DOHH2 (cell line): ENCODE measurements at regions not wholly inside any gene's neighbourhood (a gene's known extent, or its start where the extent isn't known, plus 50 kb on each side); places are given as distances from the start of the nearest gene placed in this dataset.

ENCODE experiments used
- H3F3A ChIP-seq: fragments of 200-600 bp; sonication (generic), shearing (Covaris generic); 2 replicates; pipeline ENCODE4 v1.6.0; 2016; ENCODE audit warnings: antibody characterized with exemption, mild to moderate bottlenecking; ENCODE audit not compliant: control insufficient read depth, insufficient read depth
- H3K27ac ChIP-seq: fragments of 200-600 bp; sonication (generic); 2 replicates; pipeline ENCODE4 v1.5.1; 2014; ENCODE audit warnings: low read depth, mild to moderate bottlenecking, low read length, moderate library complexity
- H3K27me3 ChIP-seq: fragments of 200-600 bp; sonication (generic); 2 replicates; pipeline ENCODE4 v1.6.1; 2014; ENCODE audit warnings: mild to moderate bottlenecking, low read length, mixed read lengths; ENCODE audit not compliant: control insufficient read depth
- H3K36me3 ChIP-seq: fragments of 200-600 bp; sonication (generic); 2 replicates; pipeline ENCODE4 v1.6.1; 2014; ENCODE audit warnings: mild to moderate bottlenecking, low read length, moderate library complexity, mixed read lengths; ENCODE audit not compliant: control insufficient read depth
- H3K4me1 ChIP-seq: fragments of 200-600 bp; sonication (generic); 2 replicates; pipeline ENCODE4 v1.6.1; 2014; ENCODE audit warnings: mild to moderate bottlenecking, low read length, mixed read lengths; ENCODE audit not compliant: control insufficient read depth
- H3K4me2 ChIP-seq: fragments of 200-600 bp; sonication (generic); 2 replicates; pipeline ENCODE4 v1.6.0; 2014; ENCODE audit warnings: mild to moderate bottlenecking, low read length, moderate library complexity
- H3K4me3 ChIP-seq: fragments of 200-600 bp; sonication (generic); 2 replicates; pipeline ENCODE4 v1.5.1; 2014; ENCODE audit warnings: mild to moderate bottlenecking, low read length, mixed read lengths
- H3K79me2 ChIP-seq: fragments of 200-600 bp; sonication (generic); 2 replicates; pipeline ENCODE4 v1.6.1; 2014; ENCODE audit warnings: mild to moderate bottlenecking, low read length, mixed read lengths; ENCODE audit not compliant: control insufficient read depth
- H3K9me2 ChIP-seq: fragments of 200-600 bp; sonication (generic); replicated peaks from 2 replicates; pipeline ENCODE4 v1.6.1; 2014; ENCODE audit warnings: mild to moderate bottlenecking, low read length, mixed read lengths; ENCODE audit not compliant: control insufficient read depth
- H3K9me3 ChIP-seq: fragments of 200-600 bp; sonication (generic); 2 replicates; pipeline ENCODE4 v1.6.1; 2014; ENCODE audit warnings: antibody characterized with exemption, low read length, mixed read lengths; ENCODE audit not compliant: control insufficient read depth, insufficient read depth
- H4K20me1 ChIP-seq: fragments of 200-600 bp; sonication (generic); 2 replicates; pipeline ENCODE4 v1.6.0; 2014; ENCODE audit warnings: low read depth, mild to moderate bottlenecking, antibody characterized with exemption, low read length, moderate library complexity; ENCODE audit not compliant: control insufficient read depth, insufficient read depth
- EZH2phosphoT487 ChIP-seq: fragments of 200-600 bp; sonication (generic); IDR thresholded peaks from 2 replicates; pipeline ENCODE4 v1.6.1; 2017; ENCODE audit warnings: borderline replicate concordance, mild to moderate bottlenecking, antibody characterized with exemption, low read length, moderate library complexity, mixed read lengths
- TF ChIP-seq, protein P1 (sequence below): fragments of 200-600 bp; sonication (generic); IDR thresholded peaks from one replicate; pipeline ENCODE4 v1.5.1; 2014; ENCODE audit warnings: antibody characterized with exemption, mild to moderate bottlenecking, low read depth, low read length; ENCODE audit not compliant: poor library complexity, severe bottlenecking

DNA sequence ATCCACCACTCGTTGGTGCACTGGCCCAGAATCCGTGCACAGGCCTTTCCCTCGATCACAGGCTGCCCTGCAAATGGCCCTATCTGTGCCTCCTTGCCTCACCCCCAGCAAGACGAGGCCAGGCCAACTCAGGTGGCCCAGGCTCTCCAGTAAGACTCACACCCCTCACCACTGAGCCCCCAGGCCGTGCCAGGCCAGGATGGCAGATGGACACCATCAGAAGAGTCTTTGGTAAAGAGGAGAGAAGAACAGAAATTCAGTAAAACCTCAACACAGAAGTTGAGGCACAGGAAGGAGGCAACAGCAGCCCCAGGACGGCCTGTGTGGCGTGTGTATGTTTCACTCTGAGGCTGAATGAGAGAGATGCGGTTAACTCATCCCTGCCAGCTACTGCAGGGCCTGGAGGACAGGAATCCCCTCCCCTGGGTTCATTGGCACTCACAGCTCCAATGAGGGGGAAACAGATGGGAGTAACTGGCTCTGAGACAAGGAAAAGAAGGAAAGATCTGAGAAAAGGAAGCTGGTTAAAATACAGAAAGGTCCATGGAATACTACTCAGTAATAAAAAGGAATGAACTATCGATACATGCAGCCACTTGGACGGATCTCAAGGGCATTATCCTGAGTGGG, 54.1 kb upstream of the WNT11 start:
- Histone ChIP-seq H3K9me2 (no peaks in the 10 kb centered on the region), H3F3A (no peaks in the 10 kb centered on the region), H3K27ac (no peak overlapping the region), H4K20me1 (no peaks in the 10 kb centered on the region), H3K4me2 (no peak overlapping the region), H3K79me2 (no peaks in the 10 kb centered on the region), H3K27me3 (peaks cover 19% of the 10 kb centered on the region; the same call in 1 of the 2 replicates), H3K4me3 (no peak overlapping the region), H3K9me3 (no peaks in the 10 kb centered on the region), H3K36me3 (no peaks in the 10 kb centered on the region), H3K4me1 (no peaks in the 10 kb centered on the region)
- TF ChIP-seq, protein P1, sequence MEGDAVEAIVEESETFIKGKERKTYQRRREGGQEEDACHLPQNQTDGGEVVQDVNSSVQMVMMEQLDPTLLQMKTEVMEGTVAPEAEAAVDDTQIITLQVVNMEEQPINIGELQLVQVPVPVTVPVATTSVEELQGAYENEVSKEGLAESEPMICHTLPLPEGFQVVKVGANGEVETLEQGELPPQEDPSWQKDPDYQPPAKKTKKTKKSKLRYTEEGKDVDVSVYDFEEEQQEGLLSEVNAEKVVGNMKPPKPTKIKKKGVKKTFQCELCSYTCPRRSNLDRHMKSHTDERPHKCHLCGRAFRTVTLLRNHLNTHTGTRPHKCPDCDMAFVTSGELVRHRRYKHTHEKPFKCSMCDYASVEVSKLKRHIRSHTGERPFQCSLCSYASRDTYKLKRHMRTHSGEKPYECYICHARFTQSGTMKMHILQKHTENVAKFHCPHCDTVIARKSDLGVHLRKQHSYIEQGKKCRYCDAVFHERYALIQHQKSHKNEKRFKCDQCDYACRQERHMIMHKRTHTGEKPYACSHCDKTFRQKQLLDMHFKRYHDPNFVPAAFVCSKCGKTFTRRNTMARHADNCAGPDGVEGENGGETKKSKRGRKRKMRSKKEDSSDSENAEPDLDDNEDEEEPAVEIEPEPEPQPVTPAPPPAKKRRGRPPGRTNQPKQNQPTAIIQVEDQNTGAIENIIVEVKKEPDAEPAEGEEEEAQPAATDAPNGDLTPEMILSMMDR: no peak

DNA sequence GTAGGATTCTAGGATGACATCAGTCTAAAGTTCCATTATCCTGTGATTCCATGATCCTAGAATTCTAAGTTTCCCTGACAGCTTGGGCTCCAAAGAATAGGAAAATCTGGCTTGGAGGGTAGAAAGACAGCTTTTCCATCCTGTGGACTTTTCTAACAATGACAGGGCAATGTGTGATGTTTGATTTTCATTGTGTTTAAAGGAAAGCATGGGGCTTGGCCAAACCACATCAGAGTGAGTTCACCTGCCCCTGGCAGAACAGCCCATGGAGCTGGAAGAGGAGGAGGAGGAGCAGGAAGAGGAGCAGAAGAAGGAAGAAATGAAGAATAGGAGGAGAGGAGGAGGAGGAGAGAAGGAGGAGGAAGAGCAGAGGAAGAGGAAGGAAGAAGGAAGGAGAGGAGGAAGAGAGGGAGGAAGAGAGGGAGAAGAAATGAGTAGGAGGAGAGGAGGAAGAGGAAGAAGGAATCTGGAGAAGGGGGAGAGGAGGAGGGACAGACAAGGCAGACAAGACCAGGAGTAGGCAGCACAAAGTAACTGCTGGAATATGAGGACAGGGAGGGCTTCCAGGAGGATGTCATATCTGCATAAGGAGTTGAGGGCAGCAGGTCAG, 53.1 kb upstream of the WNT11 start:
- Histone ChIP-seq H3K79me2 (no peaks in the 10 kb centered on the region), H3K9me2 (no peaks in the 10 kb centered on the region), H4K20me1 (no peaks in the 10 kb centered on the region), H3K4me1 (no peaks in the 10 kb centered on the region), H3K9me3 (no peaks in the 10 kb centered on the region), H3K4me3 (no peak overlapping the region), H3K36me3 (no peaks in the 10 kb centered on the region), H3F3A (no peaks in the 10 kb centered on the region), H3K27me3 (peaks cover 19% of the 10 kb centered on the region; the same call in 1 of the 2 replicates), H3K4me2 (no peak overlapping the region), H3K27ac (no peak overlapping the region)
- no peak for TF ChIP-seq EZH2phosphoT487
- TF ChIP-seq, protein P1: no peak

DNA sequence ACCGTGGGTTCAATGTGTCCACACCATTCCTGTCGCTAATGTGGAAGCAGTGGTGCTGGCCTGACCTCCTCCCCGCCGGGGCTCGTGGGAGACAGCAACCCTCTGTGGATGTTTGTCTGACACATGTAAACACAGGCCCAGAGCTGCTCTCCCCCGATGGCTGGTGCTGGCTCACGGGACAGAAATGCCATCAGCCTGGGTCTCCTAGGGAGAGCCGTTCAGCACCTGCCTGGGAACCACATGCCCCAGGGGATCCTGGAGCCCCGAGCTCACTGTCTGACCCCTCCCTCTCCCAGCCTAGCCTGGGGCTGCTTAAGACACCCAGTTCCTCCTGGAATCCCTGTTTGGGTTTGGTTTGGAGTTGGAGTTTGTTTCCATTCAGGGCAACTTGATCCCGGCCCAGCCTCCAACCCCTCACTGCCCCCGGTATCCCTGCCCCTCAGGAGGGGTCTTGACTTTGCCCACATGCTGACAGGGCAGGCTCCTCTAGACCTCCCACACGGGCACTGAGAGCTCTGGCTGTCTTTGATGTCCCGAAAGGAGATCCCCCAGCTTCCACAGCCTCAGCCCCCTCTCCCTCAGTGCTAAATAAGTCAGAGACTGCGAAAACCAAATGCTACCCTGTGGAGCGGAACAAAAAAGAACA, 50.9 kb upstream of the WNT11 start:
- Histone ChIP-seq H3F3A (no peaks in the 10 kb centered on the region), H3K9me2 (no peaks in the 10 kb centered on the region), H4K20me1 (no peaks in the 10 kb centered on the region), H3K9me3 (no peaks in the 10 kb centered on the region), H3K27ac (no peak overlapping the region), H3K4me1 (no peaks in the 10 kb centered on the region), H3K4me2 (no peak overlapping the region), H3K4me3 (no peak overlapping the region), H3K79me2 (no peaks in the 10 kb centered on the region), H3K36me3 (no peaks in the 10 kb centered on the region), H3K27me3 (peaks cover 13% of the 10 kb centered on the region; the same call in 1 of the 2 replicates)
- no peak for TF ChIP-seq EZH2phosphoT487
- TF ChIP-seq, protein P1: no peak
